ENCODE measurements at regions not wholly inside any gene's neighbourhood (a gene's known extent, or its start where the extent isn't known, plus 50 kb on each side); places are given as distances from the start of the nearest gene placed in this dataset.
"Not testable (repeated sequence)": the region's sequence is repeated elsewhere in the genome, so short reads cannot be mapped to it uniquely, and the experiment has no call there.

GRCh38 chr4:104577405-104577804 is 82.7 kb upstream of the CXXC4 start:
- CTCF ChIA-PET, result no interaction called here
- no peak for FAIRE-seq
- TF ChIP-seq CHD4 (IDR thresholded peaks at IDR 0.05; ENCODE audit: borderline replicate concordance) (no peak), CHD2 (IDR thresholded peaks at IDR 0.05; ENCODE audit: low read length, partially characterized antibody) (no peak), BCL3 (IDR thresholded peaks at IDR 0.05) (no peak), CTCF (IDR thresholded peaks at IDR 0.05) (no peak), FOXS1 (CRISPR knock-in tag; IDR thresholded peaks at IDR 0.05) (no peak), MAFK (IDR thresholded peaks at IDR 0.05; ENCODE audit: partially characterized antibody) (peak; percentile 62)

GRCh38 chr4:104581476-104581875 is 86.8 kb upstream of the CXXC4 start:
- WGBS (ENCODE audit: missing lambda C conversion rate), result 69% methylated on average over 8 of the region's 16 CpGs
- FAIRE-seq, CTCF ChIA-PET: not testable (repeated sequence)

More at GRCh38 chr4:104577405-104577804, 82.7 kb upstream of the CXXC4 start:
- DNase-seq (ENCODE audit: low read depth in 1 of 2, low spot score in 1 of 2) (no peak), ATAC-seq (no peak)
- Histone ChIP-seq H3K4me3 (no peak overlapping the region), H3K27ac (no peak overlapping the region), H3K4me2 (no peak overlapping the region), H3K9me3 (no peaks in the 10 kb centered on the region), H3K4me1 (no peaks in the 10 kb centered on the region)
- POLR2A ChIA-PET, result no interaction called here

DNA sequence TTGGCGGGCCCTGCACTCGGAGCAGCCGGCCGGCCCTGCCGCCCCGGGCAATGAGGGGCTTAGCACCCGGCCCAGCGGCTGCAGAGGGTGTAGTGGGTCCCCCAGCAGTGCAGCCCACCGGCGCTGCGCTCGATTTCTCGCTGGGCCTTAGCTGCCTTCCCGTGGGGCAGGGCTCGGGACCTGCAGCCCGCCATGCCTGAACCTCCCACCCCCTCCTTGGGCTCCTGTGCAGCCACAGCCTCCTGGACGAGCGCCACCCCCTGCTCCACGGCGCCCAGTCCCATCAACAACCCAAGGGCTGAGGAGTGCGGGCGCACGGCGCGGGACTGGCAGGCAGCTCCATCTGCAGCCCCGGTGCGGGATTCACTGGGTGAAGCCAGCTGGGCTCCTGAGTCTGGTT is 87.4 kb upstream of the CXXC4 start:
- H3K4me1 ChIP-seq; DNase-seq (ENCODE audit: low read depth in 1 of 2, low spot score in 1 of 2); FAIRE-seq; H3K9me3 ChIP-seq; ATAC-seq; POLR2A ChIA-PET; H3K4me3 ChIP-seq; H3K4me2 ChIP-seq; CTCF ChIA-PET; H3K27ac ChIP-seq: not testable (repeated sequence)
- 49% methylated on average over 3 of the region's 27 CpGs for WGBS (ENCODE audit: missing lambda C conversion rate)

More at GRCh38 chr4:104581476-104581875, 86.8 kb upstream of the CXXC4 start:
- H3K9me3 ChIP-seq; DNase-seq (ENCODE audit: low read depth in 1 of 2, low spot score in 1 of 2); ATAC-seq; POLR2A ChIA-PET; H3K27ac ChIP-seq; H3K4me3 ChIP-seq; H3K4me2 ChIP-seq; H3K4me1 ChIP-seq: not testable (repeated sequence)

GRCh38 chr4:104589264-104589868 is 94.7 kb upstream of the CXXC4 start:
- TF ChIP-seq HDAC2 (IDR thresholded peaks at IDR 0.05) (no peak), GATA3 (IDR thresholded peaks at IDR 0.05; ENCODE audit: borderline replicate concordance) (no peak), RFX5 (IDR thresholded peaks at IDR 0.05) (no peak), RARB (CRISPR knock-in tag; IDR thresholded peaks at IDR 0.05) (no peak), EHF (CRISPR knock-in tag; IDR thresholded peaks at IDR 0.05) (no peak), CTCF (IDR thresholded peaks at IDR 0.05) (no peak), BHLHE40 (IDR thresholded peaks at IDR 0.05; ENCODE audit: low read depth, low read length) (no peak), NFE2L2 (conservative IDR thresholded peaks at IDR 0.05; ENCODE audit: low read length) (no peak), HOXB5 (CRISPR knock-in tag; IDR thresholded peaks at IDR 0.05) (no peak), NPAS2 (CRISPR knock-in tag; IDR thresholded peaks at IDR 0.05; ENCODE audit: borderline replicate concordance) (no peak), NR3C1 (IDR thresholded peaks at IDR 0.05) (no peak), FOXS1 (CRISPR knock-in tag; IDR thresholded peaks at IDR 0.05) (no peak), JUNB (IDR thresholded peaks at IDR 0.05) (no peak), RCOR1 (IDR thresholded peaks at IDR 0.05; ENCODE audit: low read depth, low read length) (no peak), CEBPB (IDR thresholded peaks at IDR 0.05) (no peak)
- ATAC-seq, result no peak
- Histone ChIP-seq H3K4me3 (no peak overlapping the region), H3K9me3 (no peaks in the 10 kb centered on the region), H3K4me1 (no peaks in the 10 kb centered on the region), H3K4me2 (no peak overlapping the region), H3K27ac (no peak overlapping the region)
- CTCF ChIA-PET, result no interaction called here
- FAIRE-seq, result no peak
- no peak for DNase-seq (ENCODE audit: low read depth in 1 of 2, low spot score in 1 of 2)
- WGBS (ENCODE audit: missing lambda C conversion rate), result 78% methylated on average over 1 of the region's 1 CpG
- POLR2A ChIA-PET, result no interaction called here

All from A549 (cell line).